HG03025 (cell line): ENCODE measurements at regions not wholly inside any gene's neighbourhood (a gene's known extent, or its start where the extent isn't known, plus 50 kb on each side); places are given as distances from the start of the nearest gene placed in this dataset.

Source experiments
- ATAC-seq: cut with Tn5 transposase; IDR thresholded peaks from one replicate; pipeline ENCODE4 v1.9.1; 2021; ENCODE audit warnings: mild to moderate bottlenecking, moderate library complexity; ENCODE audit not compliant: unreplicated experiment, low FRiP score

DNA sequence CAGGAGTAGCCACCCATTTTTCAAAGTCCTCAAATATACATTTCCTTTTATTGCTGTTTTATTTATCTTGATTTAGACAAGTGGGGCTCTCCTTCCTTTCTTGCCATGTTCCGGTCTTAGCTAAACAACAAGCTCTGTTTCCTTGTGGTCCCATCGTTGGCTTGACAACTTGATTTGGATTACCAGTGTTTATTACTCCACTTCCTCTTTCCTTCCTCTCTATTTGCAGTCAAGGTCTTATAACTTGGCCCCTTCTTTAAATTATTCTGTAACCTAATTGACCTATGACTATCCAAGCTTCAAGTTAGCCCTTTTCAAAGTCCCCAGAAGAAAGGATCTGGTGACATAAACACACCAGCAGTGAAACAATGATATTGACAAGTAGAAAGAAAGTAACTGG, 130.6 kb upstream of the STT3B start:
- ATAC-seq = no peak

GRCh38 chr3:31403197-31403596, 129.5 kb upstream of the STT3B start:
- ATAC-seq = no peak

DNA sequence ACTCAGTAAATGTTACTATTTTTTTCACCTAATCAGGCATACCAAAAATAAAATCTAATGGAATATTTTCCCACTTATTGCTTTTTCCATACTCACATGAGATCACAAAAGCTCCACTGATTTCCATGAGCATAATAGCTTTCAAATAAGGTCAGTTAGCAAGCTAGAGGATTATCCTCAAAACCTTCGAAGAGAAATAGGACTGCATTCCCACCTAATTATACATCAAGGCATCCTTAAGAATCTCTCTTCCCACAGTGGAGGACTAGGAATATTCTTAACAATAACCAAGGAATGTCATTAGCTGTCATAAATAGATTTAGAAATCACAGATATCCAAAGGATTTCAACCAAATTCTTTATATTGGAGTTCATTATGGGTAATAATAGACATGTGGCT, 127.9 kb upstream of the STT3B start:
- ATAC-seq = no peak

GRCh38 chr3:31405515-31405914, 127.2 kb upstream of the STT3B start:
- ATAC-seq = no peak

DNA sequence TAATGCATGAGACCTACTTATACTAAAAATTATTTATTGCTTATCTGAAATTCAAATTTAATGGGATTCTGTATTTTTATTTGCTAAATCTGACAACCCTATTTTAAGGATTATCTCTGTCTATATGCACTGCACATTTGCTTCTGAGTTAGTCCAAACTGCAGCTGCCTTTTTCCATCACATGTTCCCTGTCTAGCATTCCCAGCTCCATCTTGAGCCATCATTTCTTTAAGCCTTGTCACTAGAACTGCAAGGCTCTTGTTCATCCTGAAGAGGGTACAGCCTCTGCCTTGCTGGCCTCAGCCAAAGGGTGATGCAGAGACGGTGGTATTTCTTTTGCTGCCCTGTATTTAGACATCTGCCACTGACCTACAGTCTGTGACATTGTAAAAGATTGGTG, 125.8 kb upstream of the STT3B start:
- ATAC-seq = no peak

GRCh38 chr3:31407665-31408064, 125.1 kb upstream of the STT3B start:
- no peak for ATAC-seq

- no peak for ATAC-seq
These were observed 124.0 kb upstream of the STT3B start for GRCh38 chr3:31408720-31409119.

DNA sequence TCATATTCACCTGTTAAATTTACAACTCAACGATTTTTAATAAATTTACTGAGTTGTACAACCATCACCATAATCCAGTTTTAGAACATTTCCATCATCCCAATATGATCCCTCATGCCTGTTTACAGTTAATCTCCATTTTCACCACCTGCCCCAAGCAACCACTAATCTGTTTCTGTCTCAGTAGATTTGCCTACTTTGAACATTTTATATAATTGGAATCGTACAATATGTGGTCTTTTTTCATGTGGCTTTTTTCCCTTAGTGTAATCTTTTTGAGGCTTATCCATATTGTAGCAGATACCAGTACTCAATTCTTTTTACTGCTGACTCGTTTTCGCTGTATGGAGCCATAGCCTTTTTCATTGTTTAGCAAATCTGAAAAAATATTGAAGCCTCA, 123.3 kb upstream of the STT3B start:
- no peak for ATAC-seq

GRCh38 chr3:31409866-31410265, 122.9 kb upstream of the STT3B start:
- no peak for ATAC-seq

GRCh38 chr3:31410411-31410810, 122.3 kb upstream of the STT3B start:
- ATAC-seq = no peak

GRCh38 chr3:31412832-31413231, 119.9 kb upstream of the STT3B start:
- ATAC-seq = no peak

DNA sequence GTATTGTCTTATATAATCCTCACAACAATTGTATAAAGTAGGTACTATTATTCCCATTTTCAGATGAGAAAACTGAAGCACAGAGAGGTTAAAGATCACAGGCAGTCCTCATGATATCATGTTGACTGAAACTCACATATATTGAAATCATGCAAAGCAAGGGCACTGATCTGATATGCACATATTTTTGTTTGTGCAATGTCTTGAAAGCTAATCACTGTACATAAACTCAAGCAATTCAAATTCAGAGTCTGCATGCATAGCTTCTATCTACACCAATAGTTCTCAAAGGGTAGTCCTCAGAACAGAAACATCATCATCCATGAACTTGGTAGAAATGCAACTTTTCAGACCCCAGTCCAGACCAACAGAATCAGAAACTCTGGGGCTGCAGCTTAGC, 119.2 kb upstream of the STT3B start:
- ATAC-seq = no peak

- no peak for ATAC-seq
These were observed 115.7 kb upstream of the STT3B start for GRCh38 chr3:31416980-31417379.

GRCh38 chr3:31417486-31417885, 115.2 kb upstream of the STT3B start:
- ATAC-seq = no peak

DNA sequence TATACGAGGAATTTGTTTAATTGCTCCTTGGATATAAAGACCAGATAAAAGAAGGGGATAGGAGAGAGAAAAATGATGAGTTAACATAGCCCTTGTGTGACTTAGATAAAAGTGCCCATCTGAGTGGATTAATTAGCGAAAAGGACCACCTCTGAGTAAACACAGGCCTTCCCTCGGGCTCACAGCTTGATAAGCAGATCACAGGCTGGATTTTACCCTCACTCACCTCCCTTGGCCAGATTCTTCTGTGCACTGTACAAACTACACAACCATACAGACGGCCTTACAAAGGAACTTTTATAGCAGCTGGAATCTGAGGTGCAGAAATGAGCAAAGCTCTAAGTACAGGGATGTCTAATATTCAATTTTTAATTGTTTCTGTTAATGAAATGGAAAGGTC, 112.4 kb upstream of the STT3B start:
- no peak for ATAC-seq

DNA sequence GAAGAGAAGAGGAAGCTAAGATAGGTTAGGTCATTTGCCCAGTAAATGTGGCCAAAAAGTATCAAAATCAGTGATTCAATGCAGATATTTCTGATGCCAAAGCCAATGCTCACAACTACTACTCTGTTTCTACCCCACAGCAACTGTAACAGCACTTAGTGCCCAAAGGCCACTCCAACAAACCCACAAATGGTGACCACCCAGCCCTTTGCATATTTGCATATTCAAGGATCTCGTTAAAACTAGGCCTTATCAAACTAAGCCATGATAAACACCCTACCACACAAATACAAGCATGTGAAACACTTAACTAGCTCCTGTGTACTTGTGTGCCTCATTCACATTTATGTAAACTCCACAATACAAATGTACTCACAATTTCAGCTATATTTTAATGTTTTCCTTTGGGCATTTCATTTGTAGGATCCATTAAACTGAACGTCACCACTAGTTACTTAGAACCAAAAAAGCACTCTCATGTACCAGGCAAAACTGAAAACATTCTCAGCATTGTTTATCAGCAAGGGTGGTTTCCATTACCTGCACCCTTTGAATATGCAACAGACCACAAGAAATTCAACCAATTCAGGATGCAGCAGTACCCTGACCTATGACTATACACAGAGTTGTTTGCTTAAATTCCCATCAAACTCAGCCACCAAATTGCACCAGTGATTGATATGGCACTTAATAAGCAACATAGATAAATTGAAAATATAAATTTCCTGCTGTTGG, 111.2 kb upstream of the STT3B start:
- ATAC-seq = peak; percentile 82

- no peak for ATAC-seq
These were observed 110.5 kb upstream of the STT3B start for GRCh38 chr3:31422237-31422636.

DNA sequence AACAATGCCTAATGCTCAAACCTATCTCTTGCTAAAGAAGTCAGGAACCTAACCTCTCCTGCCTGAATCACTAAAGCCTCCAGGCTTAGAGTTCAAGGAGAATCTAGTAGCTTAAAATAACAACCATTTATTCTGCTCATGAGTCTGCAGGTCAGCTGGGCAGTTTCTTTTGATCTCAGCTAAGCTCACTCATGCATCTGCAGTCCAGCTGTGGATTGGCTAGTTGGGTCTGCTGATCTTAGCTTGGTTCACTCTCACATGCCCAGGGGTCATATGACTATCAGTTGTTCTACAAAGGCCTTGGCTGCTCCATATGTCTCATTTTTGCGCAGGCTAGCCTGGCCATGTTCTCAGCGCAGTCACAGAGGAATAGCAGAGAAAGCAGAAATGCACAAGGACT, 109.2 kb upstream of the STT3B start:
- no peak for ATAC-seq

DNA sequence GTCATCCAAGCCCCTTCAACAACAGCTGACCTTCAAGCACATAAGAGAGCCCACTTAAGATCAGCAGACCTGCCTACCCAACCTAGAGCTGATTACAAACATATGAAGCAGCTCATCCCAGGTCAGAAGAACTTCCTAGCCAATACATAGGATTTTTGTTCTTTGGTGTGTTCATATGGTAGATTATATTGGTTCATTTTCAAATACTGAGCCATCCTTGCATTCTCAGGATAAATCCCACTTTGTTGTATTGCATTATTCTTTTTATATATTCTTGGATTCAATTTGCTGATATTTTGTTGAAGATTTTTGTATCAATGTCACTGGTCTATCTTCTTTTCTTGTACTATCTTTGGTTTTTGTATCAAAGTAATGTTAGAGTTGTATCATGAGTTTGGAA, 107.3 kb upstream of the STT3B start:
- ATAC-seq = no peak

DNA sequence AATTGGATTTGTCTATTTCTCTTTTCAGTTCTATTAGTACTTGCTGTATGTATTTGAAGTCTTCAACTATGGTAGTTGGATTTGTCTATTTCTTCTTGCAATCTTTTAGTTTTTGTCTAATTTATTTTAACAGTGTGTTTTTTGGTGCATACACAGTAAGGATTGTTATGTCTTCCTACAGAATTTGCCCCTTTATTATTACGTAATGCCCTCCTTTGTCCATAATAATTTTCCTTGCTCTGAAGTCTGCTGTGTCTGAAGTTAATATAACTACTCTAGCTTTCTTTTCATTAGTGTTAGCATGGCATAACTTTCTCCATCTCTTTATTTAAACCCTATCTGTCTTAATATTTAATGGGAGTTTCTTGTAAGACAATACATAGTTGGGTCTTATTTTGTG, 105.1 kb upstream of the STT3B start:
- ATAC-seq = no peak

- no peak for ATAC-seq
These were observed 101.4 kb upstream of the STT3B start for GRCh38 chr3:31431321-31431720.

DNA sequence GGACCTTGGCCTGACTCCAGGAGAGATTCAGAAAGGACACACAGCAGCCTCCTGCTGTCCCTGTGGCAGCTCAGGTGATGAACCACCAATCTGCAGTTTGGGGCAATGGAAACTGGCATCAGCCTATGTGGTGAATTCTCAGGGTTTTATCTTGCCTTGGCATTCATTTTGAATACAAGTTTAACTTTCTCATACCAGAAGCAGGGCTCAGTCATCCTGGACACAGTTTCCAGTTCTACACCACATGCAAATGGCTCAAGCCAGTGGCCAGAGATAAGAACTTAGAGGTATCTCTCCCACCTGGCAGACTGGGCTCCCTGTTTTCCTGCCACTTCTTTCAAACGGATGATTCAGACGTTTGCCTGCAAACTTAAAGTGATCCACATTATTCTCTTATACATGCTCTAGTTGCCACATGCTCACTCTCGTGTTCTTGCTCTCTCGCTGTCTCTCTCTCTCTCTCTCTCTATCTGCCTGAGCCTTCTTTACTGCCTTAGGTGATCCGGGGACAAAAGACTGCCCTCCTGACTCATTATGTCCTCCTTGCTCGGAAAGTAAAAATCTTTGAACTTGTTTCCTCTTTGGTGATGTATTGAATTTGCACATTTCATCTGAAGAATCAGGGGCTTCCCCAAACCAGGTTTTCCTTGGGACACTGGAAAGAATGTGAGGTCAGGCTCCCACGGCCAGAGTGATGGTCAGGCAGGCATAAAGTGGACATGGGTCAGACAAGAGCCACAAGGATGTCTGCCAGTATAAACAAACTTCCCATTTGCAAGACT, 99.6 kb upstream of the STT3B start:
- ATAC-seq = no peak
